Loucy (cell line): ENCODE measurements at regions not wholly inside any gene's neighbourhood (a gene's known extent, or its start where the extent isn't known, plus 50 kb on each side); places are given as distances from the start of the nearest gene placed in this dataset.

Experiments
- CTCF ChIP-seq: fragments of 200-600 bp; sonication (generic); conservative IDR thresholded peaks from 2 replicates; pipeline ENCODE4 v1.5.1; 2014; ENCODE audit warnings: mild to moderate bottlenecking, antibody characterized with exemption, low read length
- EZH2phosphoT487 ChIP-seq: fragments of 200-600 bp; IDR thresholded peaks from 2 replicates; pipeline ENCODE4 v1.6.1; 2018; ENCODE audit warnings: antibody characterized with exemption, mild to moderate bottlenecking, moderate library complexity, borderline replicate concordance

- TF ChIP-seq CTCF: no peak
- no peak for TF ChIP-seq EZH2phosphoT487
Measured at GRCh38 chr12:84077679-84078078, 834.9 kb downstream of the SLC6A15 start.
